Endothelial cell of umbilical vein (primary cell): ENCODE measurements at regions not wholly inside any gene's neighbourhood (a gene's known extent, or its start where the extent isn't known, plus 50 kb on each side); places are given as distances from the start of the nearest gene placed in this dataset.

Experiments used
- BruUV-seq: library from RNA; stranded (reverse); fragments of 400-500 nt; replicated peaks from 2 replicates; lab custom pipeline; 2021; lab: Mats Ljungman, UMichigan
- CTCF ChIA-PET: fragments of 300-600, 350-600 bp; sonication (Branson Sonifier 250); formaldehyde crosslinking; loops from one replicate; lab custom pipeline; 2021; ENCODE audit warnings: antibody characterized with exemption, inconsistent platforms; lab: Charles Lee
- POLR2A ChIA-PET: fragments of 300-600, 350-600 bp; sonication (Branson Sonifier 250); formaldehyde crosslinking; loops from one replicate; lab custom pipeline; 2021; ENCODE audit warnings: antibody characterized with exemption, inconsistent platforms; lab: Charles Lee
- DNase-seq: peaks from one replicate; pipeline ENCODE4 v3.0.0-alpha.2; 2011; ENCODE audit warnings: low read depth, low spot score
- FAIRE-seq: peaks from 2 replicates; lab custom pipeline; 2011; peaks lifted over from hg19 to GRCh38; lab: Jason Lieb, UNC
- H2AFZ ChIP-seq: 2 replicates; pipeline ENCODE4 v1.6.0; 2012; ENCODE audit warnings: low read depth, low read length, control low read depth, inconsistent platforms
- H3K27ac ChIP-seq: 2 replicates; pipeline ENCODE4 v1.5.1; 2011; ENCODE audit warnings: low read depth, mild to moderate bottlenecking, control low read depth, low read length, moderate library complexity; ENCODE audit not compliant: insufficient read depth
- H3K27me3 ChIP-seq, 2 experiments: 2 replicates each; pipeline versions ENCODE4 v1.6.0 to v1.6.1; 2011; ENCODE audit warnings: low read length in 2 of 2, mixed read lengths in 1 of 2; ENCODE audit not compliant: control insufficient read depth in 2 of 2, insufficient read depth in 2 of 2
- H3K36me3 ChIP-seq, 2 experiments: 2 replicates in 1 of 2; 3 replicates in 1 of 2; pipeline ENCODE4 v1.5.1; 2011; ENCODE audit warnings: low read length in 2 of 2, mild to moderate bottlenecking in 1 of 2, moderate library complexity in 1 of 2; ENCODE audit not compliant: control insufficient read depth in 2 of 2, insufficient read depth in 2 of 2; ENCODE audit errors: extremely low read depth in 1 of 2
- H3K4me1 ChIP-seq: 3 replicates; pipeline ENCODE4 v1.5.1; 2011; ENCODE audit warnings: mild to moderate bottlenecking, low read length; ENCODE audit not compliant: control insufficient read depth, insufficient read depth; ENCODE audit errors: extremely low read depth
- H3K4me2 ChIP-seq: 2 replicates; pipeline ENCODE4 v1.6.1; 2011; ENCODE audit warnings: low read length, control low read depth, mixed read lengths; ENCODE audit not compliant: insufficient read depth
- H3K4me3 ChIP-seq, 3 experiments: fragments of 200-600 bp in 1 of 3; sonication (generic), shearing (Covaris generic) in 1 of 3; replicated peaks in 1 of 3; 2 replicates each; pipeline ENCODE4 v1.5.1; 2011 to 2016; ENCODE audit warnings: control low read depth in 3 of 3, low read length in 3 of 3, mild to moderate bottlenecking in 2 of 3, inconsistent platforms in 1 of 3, low read depth in 1 of 3, moderate library complexity in 1 of 3; ENCODE audit not compliant: insufficient read depth in 1 of 3
- H3K79me2 ChIP-seq: 2 replicates; pipeline ENCODE4 v1.6.0; 2012; ENCODE audit warnings: low read length, inconsistent platforms; ENCODE audit not compliant: control insufficient read depth, insufficient read depth
- H3K9ac ChIP-seq: replicated peaks from 2 replicates; pipeline ENCODE3; 2011; ENCODE audit warnings: low read length, control low read depth; ENCODE audit not compliant: insufficient read depth; ENCODE audit errors: extremely low read depth
- H3K9me1 ChIP-seq: replicated peaks from 3 replicates; pipeline ENCODE4 v1.6.0; 2011; ENCODE audit warnings: mild to moderate bottlenecking, low read length; ENCODE audit not compliant: control insufficient read depth, insufficient read depth; ENCODE audit errors: extremely low read depth
- H3K9me3 ChIP-seq: replicated peaks from 2 replicates; pipeline ENCODE4 v1.5.1; 2012; ENCODE audit warnings: low read length, inconsistent platforms; ENCODE audit not compliant: control insufficient read depth, insufficient read depth
- H4K20me1 ChIP-seq: replicated peaks from 2 replicates; pipeline ENCODE3; 2011; ENCODE audit warnings: mild to moderate bottlenecking, low read length; ENCODE audit not compliant: control insufficient read depth, insufficient read depth; ENCODE audit errors: extremely low read depth
- EZH2 ChIP-seq: IDR thresholded peaks from 2 replicates; pipeline ENCODE4 v1.6.1; 2012; ENCODE audit warnings: borderline replicate concordance, low read depth, mild to moderate bottlenecking, moderate library complexity, low read length, inconsistent platforms; ENCODE audit not compliant: severe bottlenecking
- FOS ChIP-seq: IDR thresholded peaks from 2 replicates; pipeline ENCODE4 v1.6.1; 2011; ENCODE audit warnings: mild to moderate bottlenecking, low read length, moderate library complexity, borderline replicate concordance; ENCODE audit not compliant: insufficient read depth
- GATA2 ChIP-seq: IDR thresholded peaks from 2 replicates; pipeline ENCODE4 v1.7.0; 2011; ENCODE audit warnings: low read depth, mild to moderate bottlenecking, moderate library complexity, mixed read lengths, low read length; ENCODE audit not compliant: insufficient read length, insufficient read depth
- JUN ChIP-seq: IDR thresholded peaks from 2 replicates; pipeline ENCODE4 v1.6.1; 2011; ENCODE audit warnings: borderline replicate concordance, low read depth; ENCODE audit not compliant: insufficient read length, insufficient read depth
- MAX ChIP-seq: IDR thresholded peaks from 2 replicates; pipeline ENCODE4 v1.6.1; 2011; ENCODE audit not compliant: insufficient read depth, insufficient read length
- MYC ChIP-seq: IDR thresholded peaks from one replicate; pipeline ENCODE4 v1.6.1; 2011; ENCODE audit warnings: mild to moderate bottlenecking, low read depth, low read length
- POLR2A ChIP-seq: IDR thresholded peaks from 2 replicates; pipeline ENCODE4 v1.6.1; 2012; ENCODE audit warnings: low read depth, mild to moderate bottlenecking, control low read depth, low read length
- dilution Hi-C: fragments of 300-500 bp; cut with MboI; formaldehyde crosslinking; loops from one replicate; pipeline ENCODE4 v1.15.0; 2019; ENCODE audit warnings: low sequenced_read_pairs; ENCODE audit not compliant: extremely low pct_ligation_motif_present
- intact Hi-C: fragments of 100-400 bp; cut with micrococcal nuclease; formaldehyde crosslinking; loops from one replicate; pipeline ENCODE4 v1.10.0; 2022

GRCh38 chr7:34313289-34313688 lies 344.7 kb upstream of the NPSR1 start:
- ChIA-PET POLR2A (no interaction called here), CTCF (interaction anchor here (1.0 kb wide), 1 partner anchor 61 kb away, joined by 4 read pairs; no protein-coding TSS in a partner anchor)
- DNase-seq (no peak), FAIRE-seq (no peak)
- Histone ChIP-seq H3K36me3 (no peaks in the 10 kb centered on the region), H3K9me3 (no peaks in the 10 kb centered on the region), H3K4me1 (no peaks in the 10 kb centered on the region), H3K9ac (no peak overlapping the region), H3K4me3 (no peak overlapping the region), H4K20me1 (no peaks in the 10 kb centered on the region), H3K27me3 (no peaks in the 10 kb centered on the region), H3K4me2 (no peak overlapping the region), H3K9me1 (no peaks in the 10 kb centered on the region), H3K27ac (no peak overlapping the region), H3K79me2 (no peaks in the 10 kb centered on the region), H2AFZ (no peak overlapping the region)
- BruUV-seq, result no TSS peak
- intact Hi-C loops (no loop called here), dilution Hi-C loops (no loop called here)
- TF ChIP-seq EZH2, result no peak
- no peak for TF ChIP-seq FOS
- no peak for TF ChIP-seq MYC
- no peak for TF ChIP-seq GATA2

GRCh38 chr7:34315032-34315431 lies 343.0 kb upstream of the NPSR1 start:
- Histone ChIP-seq H3K9ac (no peak overlapping the region), H3K9me1 (no peaks in the 10 kb centered on the region), H3K9me3 (no peaks in the 10 kb centered on the region), H3K79me2 (no peaks in the 10 kb centered on the region), H3K4me3 (no peak overlapping the region), H3K36me3 (no peaks in the 10 kb centered on the region), H2AFZ (no peak overlapping the region), H4K20me1 (no peaks in the 10 kb centered on the region), H3K4me1 (no peaks in the 10 kb centered on the region), H3K27ac (no peak overlapping the region), H3K27me3 (no peaks in the 10 kb centered on the region), H3K4me2 (no peak overlapping the region)
- intact Hi-C loops (no loop called here), dilution Hi-C loops (no loop called here)
- no TSS peak for BruUV-seq
- CTCF ChIA-PET, result interaction anchor here (0.7 to 2.1 kb wide), 3 partner anchors 8 to 282 kb away, joined by 3 to 7 read pairs (median 4); no protein-coding TSS in a partner anchor
- TF ChIP-seq POLR2A (no peak), GATA2 (no peak), JUN (no peak), MAX (no peak), EZH2 (no peak)
- DNase-seq, result no peak
- FAIRE-seq, result no peak
- POLR2A ChIA-PET, result interaction anchor here (0.6 kb wide), 1 partner anchor 1820 kb away, joined by 6 read pairs; the partner anchor contains the start of gene AVL9
